HS-27A (cell line): ENCODE measurements at regions not wholly inside any gene's neighbourhood (a gene's known extent, or its start where the extent isn't known, plus 50 kb on each side); places are given as distances from the start of the nearest gene placed in this dataset.

Source experiments
- DNase-seq: peaks from one replicate; pipeline ENCODE4 v3.0.0-alpha.2; 2012; ENCODE audit warnings: low read depth, missing footprints

- peak; percentile 91 for DNase-seq
These were observed 256.6 kb upstream of the CTAGE1 start for GRCh38 chr18:22674272-22674671.

GRCh38 chr18:22675006-22675405 is 257.3 kb upstream of the CTAGE1 start:
- DNase-seq = no peak

- DNase-seq = no peak
These were observed 256.7 kb upstream of the RBBP8 start for GRCh38 chr18:22676423-22676822.

- no peak for DNase-seq
These were observed 254.6 kb upstream of the RBBP8 start for GRCh38 chr18:22678486-22678885.

GRCh38 chr18:22680944-22681343 is 252.2 kb upstream of the RBBP8 start:
- DNase-seq = no peak

GRCh38 chr18:22681908-22682307 is 251.2 kb upstream of the RBBP8 start:
- no peak for DNase-seq

GRCh38 chr18:22682720-22683119 is 250.4 kb upstream of the RBBP8 start:
- DNase-seq = no peak

GRCh38 chr18:22683196-22683676 is 249.9 kb upstream of the RBBP8 start:
- DNase-seq = peak; percentile 55

GRCh38 chr18:22683786-22684185 is 249.3 kb upstream of the RBBP8 start:
- DNase-seq = no peak

GRCh38 chr18:22684268-22684667 is 248.9 kb upstream of the RBBP8 start:
- DNase-seq = no peak

GRCh38 chr18:22685788-22686187 is 247.3 kb upstream of the RBBP8 start:
- no peak for DNase-seq

GRCh38 chr18:22687892-22688680 is 245.0 kb upstream of the RBBP8 start:
- no peak for DNase-seq

GRCh38 chr18:22688877-22689496 is 244.1 kb upstream of the RBBP8 start:
- no peak for DNase-seq

- DNase-seq = no peak
These were observed 243.4 kb upstream of the RBBP8 start for GRCh38 chr18:22689712-22690111.

GRCh38 chr18:22690556-22690955 is 242.6 kb upstream of the RBBP8 start:
- DNase-seq = no peak

GRCh38 chr18:22691946-22692710 is 241.0 kb upstream of the RBBP8 start:
- no peak for DNase-seq

GRCh38 chr18:22694954-22695353 is 238.2 kb upstream of the RBBP8 start:
- peak; percentile 87 for DNase-seq

GRCh38 chr18:22695674-22696073 is 237.5 kb upstream of the RBBP8 start:
- DNase-seq = no peak

- DNase-seq = no peak
These were observed 235.6 kb upstream of the RBBP8 start for GRCh38 chr18:22697561-22697960.

GRCh38 chr18:22698711-22699110 is 234.4 kb upstream of the RBBP8 start:
- DNase-seq = no peak

- DNase-seq = no peak
These were observed 233.5 kb upstream of the RBBP8 start for GRCh38 chr18:22699629-22700028.

GRCh38 chr18:22700920-22701319 is 232.2 kb upstream of the RBBP8 start:
- no peak for DNase-seq

- DNase-seq = no peak
These were observed 231.8 kb upstream of the RBBP8 start for GRCh38 chr18:22701326-22701725.
